CD14-positive monocyte (primary cell): ENCODE measurements at regions not wholly inside any gene's neighbourhood (a gene's known extent, or its start where the extent isn't known, plus 50 kb on each side); places are given as distances from the start of the nearest gene placed in this dataset.

Source experiments
- DNase-seq, 3 donors: peaks; one replicate each; pipeline ENCODE4 v3.0.0-alpha.2; 2011 to 2022
- H2AFZ ChIP-seq: 2 replicates; pipeline ENCODE4 v1.6.0; 2012; ENCODE audit warnings: mild to moderate bottlenecking, low read depth, low read length, inconsistent platforms; ENCODE audit not compliant: insufficient read depth, poor library complexity, severe bottlenecking
- H3K27ac ChIP-seq, 2 donors: 1 replicate in 1 of 2; 2 replicates in 1 of 2; pipeline ENCODE4 v1.5.1; 2012 to 2013; ENCODE audit warnings: low read length in 2 of 2, control low read depth in 1 of 2, inconsistent platforms in 1 of 2, low read depth in 1 of 2, mild to moderate bottlenecking in 1 of 2
- H3K27me3 ChIP-seq, 2 donors: one replicate each; pipeline versions ENCODE4 v1.6.0 to v1.6.1; 2011 to 2013; ENCODE audit warnings: low read length in 2 of 2; ENCODE audit not compliant: control insufficient read depth in 2 of 2, insufficient read depth in 2 of 2
- H3K36me3 ChIP-seq, 2 donors: replicated peaks in 1 of 2; 1 replicate in 1 of 2; 2 replicates in 1 of 2; pipeline versions ENCODE4 v1.5.1 to v1.6.1; 2012 to 2013; ENCODE audit warnings: low read length in 2 of 2, control low read depth in 1 of 2, inconsistent platforms in 1 of 2, mild to moderate bottlenecking in 1 of 2; ENCODE audit not compliant: insufficient read depth in 2 of 2, control insufficient read depth in 1 of 2
- H3K4me1 ChIP-seq, 2 donors: 1 replicate in 1 of 2; 2 replicates in 1 of 2; pipeline versions ENCODE4 v1.5.1 to v1.6.1; 2012 to 2013; ENCODE audit warnings: low read length in 2 of 2, control low read depth in 1 of 2, inconsistent platforms in 1 of 2, mild to moderate bottlenecking in 1 of 2, moderate library complexity in 1 of 2; ENCODE audit not compliant: insufficient read depth in 2 of 2, control insufficient read depth in 1 of 2
- H3K4me2 ChIP-seq: replicated peaks from 2 replicates; pipeline ENCODE3; 2012; ENCODE audit warnings: low read length, moderate library complexity, mild to moderate bottlenecking; ENCODE audit not compliant: poor library complexity, severe bottlenecking; ENCODE audit errors: extremely low read depth
- H3K4me3 ChIP-seq, 3 experiments: fragments of 200-600 bp in 1 of 3; sonication (generic) in 1 of 3; replicated peaks in 1 of 3; 1 replicate in 2 of 3; 2 replicates in 1 of 3; pipeline ENCODE4 v1.5.1; 2011 to 2013; ENCODE audit warnings: low read length in 3 of 3, mild to moderate bottlenecking in 3 of 3, control low read depth in 2 of 3, low read depth in 2 of 3, inconsistent platforms in 1 of 3, moderate library complexity in 1 of 3
- H3K79me2 ChIP-seq: 2 replicates; pipeline ENCODE4 v1.6.0; 2012; ENCODE audit warnings: mild to moderate bottlenecking, control low read depth, inconsistent platforms, low read length, moderate library complexity; ENCODE audit not compliant: insufficient read depth
- H3K9ac ChIP-seq: 2 replicates; pipeline ENCODE4 v1.6.0; 2017; ENCODE audit warnings: low read length, mild to moderate bottlenecking; ENCODE audit not compliant: insufficient read depth, poor library complexity, severe bottlenecking
- H3K9me3 ChIP-seq, 2 donors: replicated peaks in 1 of 2; 1 replicate in 1 of 2; 2 replicates in 1 of 2; pipeline versions ENCODE4 v1.5.1 to v1.6.1; 2012 to 2013; ENCODE audit warnings: low read length in 2 of 2, control low read depth in 1 of 2; ENCODE audit not compliant: control insufficient read depth in 1 of 2, insufficient read depth in 1 of 2
- H4K20me1 ChIP-seq: 2 replicates; pipeline ENCODE4 v1.6.0; 2012; ENCODE audit warnings: mild to moderate bottlenecking, low read length, control low read depth, moderate library complexity; ENCODE audit not compliant: insufficient read depth
- H3K27ac Mint-ChIP-seq, 7 donors: one replicate each; pipeline ENCODE4 v1.8.0; 2020; ENCODE audit warnings: mild to moderate bottlenecking in 7 of 7, mixed read lengths in 7 of 7, moderate library complexity in 6 of 7, inconsistent platforms in 2 of 7
- H3K27me3 Mint-ChIP-seq, 3 donors: one replicate each; pipeline ENCODE4 v1.8.0; 2021 to 2022; ENCODE audit warnings: low read depth in 3 of 3, mild to moderate bottlenecking in 3 of 3, mixed read lengths in 3 of 3, moderate library complexity in 3 of 3, inconsistent platforms in 1 of 3
- H3K36me3 Mint-ChIP-seq, 2 donors: one replicate each; pipeline ENCODE4 v1.8.0; 2020; ENCODE audit warnings: mixed read lengths in 2 of 2, inconsistent platforms in 1 of 2, mild to moderate bottlenecking in 1 of 2
- H3K4me1 Mint-ChIP-seq: one replicate; pipeline ENCODE4 v1.8.0; 2020; ENCODE audit warnings: mild to moderate bottlenecking, mixed read lengths
- H3K4me3 Mint-ChIP-seq, 2 donors: one replicate each; pipeline ENCODE4 v1.8.0; 2020; ENCODE audit warnings: mild to moderate bottlenecking in 2 of 2, mixed read lengths in 2 of 2, moderate library complexity in 1 of 2
- H3K9me3 Mint-ChIP-seq, 7 donors: one replicate each; pipeline ENCODE4 v1.8.0; 2020 to 2022; ENCODE audit warnings: mixed read lengths in 7 of 7, mild to moderate bottlenecking in 6 of 7, moderate library complexity in 6 of 7, inconsistent platforms in 2 of 7
- WGBS: methylation state at CpG from one replicate; pipeline ENCODE4 v1.1.5; 2013; ENCODE audit warnings: missing lambda C conversion rate; ENCODE audit not compliant: insufficient coverage; 5-methylcytosine and 5-hydroxymethylcytosine counted together
- intact Hi-C, 2 donors: fragments of 100-400 bp; cut with micrococcal nuclease; formaldehyde crosslinking; loops; one replicate each; pipeline versions ENCODE4 v1.15.0 to v1.15.1; 2023
- TF ChIP-seq, protein P1 (sequence below): fragments of 200-600 bp; IDR thresholded peaks from one replicate; pipeline ENCODE4 v1.8.0; 2022; ENCODE audit warnings: antibody characterized with exemption, mild to moderate bottlenecking

GRCh38 chr1:177392336-177392735, 221.6 kb downstream of the BRINP2 start:
- Mint-ChIP-seq H3K9me3 (peaks cover 0 to 6% (median 3%) of the 10 kb centered on the region in 7 donors), H3K27ac (no peak overlapping the region), H3K4me1 (no peaks in the 10 kb centered on the region), H3K4me3 (no peak overlapping the region), H3K36me3 (no peaks in the 10 kb centered on the region), H3K27me3 (no peaks in the 10 kb centered on the region)
- Histone ChIP-seq H3K36me3 (no peaks in the 10 kb centered on the region), H3K4me3 (no peak overlapping the region), H3K4me1 (no peaks in the 10 kb centered on the region), H2AFZ (no peak overlapping the region), H3K79me2 (no peaks in the 10 kb centered on the region), H3K27ac (no peak overlapping the region), H3K9me3 (peaks cover 0 to 5% of the 10 kb centered on the region in 2 donors), H4K20me1 (no peaks in the 10 kb centered on the region), H3K4me2 (no peak overlapping the region), H3K27me3 (no peaks in the 10 kb centered on the region), H3K9ac (no peak overlapping the region)
- TF ChIP-seq, protein P1, sequence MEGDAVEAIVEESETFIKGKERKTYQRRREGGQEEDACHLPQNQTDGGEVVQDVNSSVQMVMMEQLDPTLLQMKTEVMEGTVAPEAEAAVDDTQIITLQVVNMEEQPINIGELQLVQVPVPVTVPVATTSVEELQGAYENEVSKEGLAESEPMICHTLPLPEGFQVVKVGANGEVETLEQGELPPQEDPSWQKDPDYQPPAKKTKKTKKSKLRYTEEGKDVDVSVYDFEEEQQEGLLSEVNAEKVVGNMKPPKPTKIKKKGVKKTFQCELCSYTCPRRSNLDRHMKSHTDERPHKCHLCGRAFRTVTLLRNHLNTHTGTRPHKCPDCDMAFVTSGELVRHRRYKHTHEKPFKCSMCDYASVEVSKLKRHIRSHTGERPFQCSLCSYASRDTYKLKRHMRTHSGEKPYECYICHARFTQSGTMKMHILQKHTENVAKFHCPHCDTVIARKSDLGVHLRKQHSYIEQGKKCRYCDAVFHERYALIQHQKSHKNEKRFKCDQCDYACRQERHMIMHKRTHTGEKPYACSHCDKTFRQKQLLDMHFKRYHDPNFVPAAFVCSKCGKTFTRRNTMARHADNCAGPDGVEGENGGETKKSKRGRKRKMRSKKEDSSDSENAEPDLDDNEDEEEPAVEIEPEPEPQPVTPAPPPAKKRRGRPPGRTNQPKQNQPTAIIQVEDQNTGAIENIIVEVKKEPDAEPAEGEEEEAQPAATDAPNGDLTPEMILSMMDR = no peak
- intact Hi-C loops = no loop called here
- no peak for DNase-seq
- WGBS = 80% methylated on average over 3 of the region's 3 CpGs

- H3K27me3 ChIP-seq = no peaks in the 10 kb centered on the region
- H3K4me2 ChIP-seq = no peak overlapping the region
- H4K20me1 ChIP-seq = no peaks in the 10 kb centered on the region
- no peaks in the 10 kb centered on the region for H3K36me3 Mint-ChIP-seq
- no peaks in the 10 kb centered on the region for H3K4me1 Mint-ChIP-seq
- no peak overlapping the region for H3K4me3 Mint-ChIP-seq
- intact Hi-C loops = no loop called here
- H3K4me1 ChIP-seq = no peaks in the 10 kb centered on the region
- DNase-seq = no peak
- no peak overlapping the region for H2AFZ ChIP-seq
- no peaks in the 10 kb centered on the region for H3K79me2 ChIP-seq
- H3K27ac ChIP-seq = no peak overlapping the region
- no peak overlapping the region for H3K4me3 ChIP-seq
- peaks cover 0 to 2% (median 2%) of the 10 kb centered on the region in 3 donors for H3K27me3 Mint-ChIP-seq
- no peaks in the 10 kb centered on the region for H3K36me3 ChIP-seq
- WGBS = 78% methylated on average over 2 of the region's 5 CpGs
- no peak overlapping the region for H3K27ac Mint-ChIP-seq
- peaks cover 2 to 21% (median 12%) of the 10 kb centered on the region in 7 donors for H3K9me3 Mint-ChIP-seq
- TF ChIP-seq, protein P1 = no peak
- no peak overlapping the region for H3K9ac ChIP-seq
- H3K9me3 ChIP-seq = peaks cover 0 to 9% of the 10 kb centered on the region in 2 donors
Measured at GRCh38 chr1:177385760-177386698, 215.3 kb downstream of the BRINP2 start.
